Tibial artery (tissue), 4 donors: ENCODE measurements at regions not wholly inside any gene's neighbourhood (a gene's known extent, or its start where the extent isn't known, plus 50 kb on each side); places are given as distances from the start of the nearest gene placed in this dataset.
A peak's percentile ranks its signal among the peaks of the same experiment; 100 is the strongest.

ENCODE experiments used
- DNase-seq, 2 donors: peaks; one replicate each; pipeline ENCODE4 v3.0.0-alpha.2; 2019
- H3K27ac ChIP-seq, 2 donors: fragments of 200-600 bp; sonication (generic) in 1 of 2; 1 replicate in 1 of 2; 2 replicates in 1 of 2; pipeline ENCODE4 v1.5.1; 2018 to 2019; ENCODE audit warnings: mild to moderate bottlenecking in 1 of 2
- H3K27me3 ChIP-seq, 2 donors: fragments of 200-600 bp; sonication (generic) in 1 of 2; one replicate each; pipeline versions ENCODE4 v1.5.1 to v1.6.0; 2016 to 2019
- H3K36me3 ChIP-seq, 3 donors: fragments of 200-600 bp; sonication (generic) in 2 of 3; one replicate each; pipeline ENCODE4 v1.5.1; 2016 to 2019; ENCODE audit warnings: mild to moderate bottlenecking in 2 of 3
- H3K4me1 ChIP-seq, 4 donors: fragments of 200-600 bp; sonication (generic) in 2 of 4; 1 replicate in 3 of 4; 2 replicates in 1 of 4; pipeline ENCODE4 v1.5.1; 2016 to 2019
- H3K4me3 ChIP-seq, 2 donors: fragments of 200-600 bp; sonication (generic) in 1 of 2; 1 replicate in 1 of 2; 2 replicates in 1 of 2; pipeline ENCODE4 v1.5.1; 2018 to 2019; ENCODE audit warnings: mild to moderate bottlenecking in 2 of 2
- H3K9me3 ChIP-seq, 3 donors: fragments of 200-600 bp; sonication (generic) in 1 of 3; one replicate each; pipeline ENCODE4 v1.5.1; 2016 to 2019
- intact Hi-C: fragments of 100-400 bp; cut with DNase I; formaldehyde crosslinking; loops from one replicate; pipeline ENCODE4 v1.15.0; 2023; ENCODE audit warnings: low total_unique reads
- TF ChIP-seq, protein P1 (sequence below), 2 experiments: fragments of 200-600 bp in 1 of 2; fragments of 450-650 bp in 1 of 2; IDR thresholded peaks; one replicate each; pipeline ENCODE4 v1.5.1; 2017 to 2019; ENCODE audit warnings: antibody characterized with exemption in 2 of 2, mild to moderate bottlenecking in 1 of 2, moderate library complexity in 1 of 2

DNA sequence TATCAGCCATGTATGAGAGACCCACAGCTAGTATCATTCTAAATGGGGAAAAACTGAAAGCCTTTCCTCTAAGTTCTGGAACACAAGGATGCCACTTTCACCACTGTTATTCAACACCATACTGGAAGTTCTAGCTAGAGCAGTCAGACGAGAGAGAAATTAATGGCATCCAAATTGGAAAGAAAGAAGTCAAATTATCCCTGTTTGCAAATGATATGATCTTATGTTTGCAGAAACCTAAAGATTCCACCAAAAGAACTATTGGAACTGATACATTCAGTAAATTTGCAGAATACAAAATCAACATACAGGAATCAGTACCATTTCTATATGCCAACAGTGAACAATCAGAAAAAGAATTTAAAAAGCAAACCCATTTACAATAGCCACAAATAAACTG, 226.0 kb downstream of the TRPC6 start:
- no peaks in the 10 kb centered on the region for H3K9me3 ChIP-seq
- no peaks in the 10 kb centered on the region for H3K4me1 ChIP-seq
- no peak overlapping the region for H3K4me3 ChIP-seq
- no peak overlapping the region for H3K27ac ChIP-seq
- no peak for DNase-seq
- intact Hi-C loops, result no loop called here
- TF ChIP-seq, protein P1, sequence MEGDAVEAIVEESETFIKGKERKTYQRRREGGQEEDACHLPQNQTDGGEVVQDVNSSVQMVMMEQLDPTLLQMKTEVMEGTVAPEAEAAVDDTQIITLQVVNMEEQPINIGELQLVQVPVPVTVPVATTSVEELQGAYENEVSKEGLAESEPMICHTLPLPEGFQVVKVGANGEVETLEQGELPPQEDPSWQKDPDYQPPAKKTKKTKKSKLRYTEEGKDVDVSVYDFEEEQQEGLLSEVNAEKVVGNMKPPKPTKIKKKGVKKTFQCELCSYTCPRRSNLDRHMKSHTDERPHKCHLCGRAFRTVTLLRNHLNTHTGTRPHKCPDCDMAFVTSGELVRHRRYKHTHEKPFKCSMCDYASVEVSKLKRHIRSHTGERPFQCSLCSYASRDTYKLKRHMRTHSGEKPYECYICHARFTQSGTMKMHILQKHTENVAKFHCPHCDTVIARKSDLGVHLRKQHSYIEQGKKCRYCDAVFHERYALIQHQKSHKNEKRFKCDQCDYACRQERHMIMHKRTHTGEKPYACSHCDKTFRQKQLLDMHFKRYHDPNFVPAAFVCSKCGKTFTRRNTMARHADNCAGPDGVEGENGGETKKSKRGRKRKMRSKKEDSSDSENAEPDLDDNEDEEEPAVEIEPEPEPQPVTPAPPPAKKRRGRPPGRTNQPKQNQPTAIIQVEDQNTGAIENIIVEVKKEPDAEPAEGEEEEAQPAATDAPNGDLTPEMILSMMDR (IDR thresholded peaks at IDR 0.05), result no peak
- no peaks in the 10 kb centered on the region for H3K36me3 ChIP-seq
- no peaks in the 10 kb centered on the region for H3K27me3 ChIP-seq

DNA sequence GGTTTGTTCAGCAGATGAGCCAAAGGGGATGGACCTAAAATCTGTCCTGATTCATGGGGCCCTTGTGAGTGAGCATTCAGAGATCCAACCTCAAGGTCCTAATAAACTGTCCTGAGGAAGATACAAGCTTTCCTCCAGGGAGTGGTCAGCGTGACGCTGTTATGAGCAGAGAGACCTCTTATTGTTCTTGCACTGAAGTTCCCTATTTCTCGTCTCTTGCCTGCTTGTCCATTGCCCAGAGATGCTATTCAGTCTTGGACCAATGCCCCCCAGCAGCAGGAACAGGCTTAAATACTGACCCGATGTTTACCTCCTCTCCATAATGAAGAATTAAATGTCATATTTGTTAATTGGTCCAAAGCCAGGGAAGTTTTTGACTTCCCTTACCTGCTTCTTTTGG, 225.2 kb upstream of the PGR start:
- intact Hi-C loops, result no loop called here
- H3K27ac ChIP-seq, result no peak overlapping the region
- H3K27me3 ChIP-seq, result no peaks in the 10 kb centered on the region
- H3K9me3 ChIP-seq, result no peaks in the 10 kb centered on the region
- no peaks in the 10 kb centered on the region for H3K36me3 ChIP-seq
- TF ChIP-seq, protein P1 (IDR thresholded peaks at IDR 0.05), result no peak
- no peaks in the 10 kb centered on the region for H3K4me1 ChIP-seq
- no peak for DNase-seq
- no peak overlapping the region for H3K4me3 ChIP-seq

DNA sequence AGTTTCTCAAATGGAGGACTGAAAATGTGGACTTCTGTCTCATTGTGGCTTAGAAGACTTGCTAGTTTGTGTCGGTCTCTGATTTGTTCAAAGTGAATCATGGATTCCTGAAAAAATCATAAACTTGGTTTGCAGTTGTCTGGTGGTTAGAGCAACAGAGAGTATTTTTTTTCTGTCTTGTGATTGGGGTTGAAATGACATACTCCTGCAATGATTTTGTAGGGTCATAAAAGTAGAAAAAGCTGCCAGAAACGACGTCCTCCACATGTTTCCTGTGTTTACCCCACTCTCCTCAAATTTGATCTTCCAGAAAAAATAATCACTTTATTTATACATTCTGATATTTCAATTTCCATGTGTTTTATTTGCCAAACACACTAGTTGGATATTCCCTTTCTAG, 219.2 kb upstream of the PGR start:
- Histone ChIP-seq H3K36me3 (no peaks in the 10 kb centered on the region), H3K9me3 (no peaks in the 10 kb centered on the region), H3K27ac (no peak overlapping the region), H3K27me3 (no peaks in the 10 kb centered on the region), H3K4me3 (no peak overlapping the region), H3K4me1 (peaks cover 0 to 23% (median 12%) of the 10 kb centered on the region in 4 donors)
- TF ChIP-seq, protein P1 (IDR thresholded peaks at IDR 0.05), result no peak
- intact Hi-C loops, result no loop called here
- no peak for DNase-seq

DNA sequence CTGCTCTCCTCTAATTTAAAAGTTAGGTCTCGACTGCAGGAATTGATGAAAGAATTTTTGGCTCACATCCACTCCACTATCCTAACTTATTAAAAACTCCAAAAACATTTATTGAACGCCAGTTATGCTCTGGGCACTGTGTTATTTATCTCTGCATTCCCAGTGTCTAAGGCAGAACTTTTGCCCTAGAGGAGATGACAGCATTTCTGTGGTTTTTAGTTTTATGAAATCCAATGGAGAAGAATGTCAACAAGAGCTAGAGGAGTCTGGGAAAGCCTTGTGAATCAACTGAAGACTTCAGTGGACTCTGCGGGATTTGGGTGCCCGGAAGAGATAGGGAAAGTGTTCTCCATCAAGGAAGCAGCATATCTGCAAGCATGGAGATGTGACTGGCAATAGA, 217.0 kb upstream of the PGR start:
- peaks cover 0 to 30% (median 12%) of the 10 kb centered on the region in 4 donors for H3K4me1 ChIP-seq
- peak overlapping the region; percentile 16 to 34 for H3K27ac ChIP-seq
- TF ChIP-seq, protein P1 (IDR thresholded peaks at IDR 0.05), result no peak
- intact Hi-C loops, result no loop called here
- H3K4me3 ChIP-seq, result no peak overlapping the region
- H3K36me3 ChIP-seq, result no peaks in the 10 kb centered on the region
- H3K9me3 ChIP-seq, result no peaks in the 10 kb centered on the region
- H3K27me3 ChIP-seq, result no peaks in the 10 kb centered on the region
- no peak for DNase-seq

DNA sequence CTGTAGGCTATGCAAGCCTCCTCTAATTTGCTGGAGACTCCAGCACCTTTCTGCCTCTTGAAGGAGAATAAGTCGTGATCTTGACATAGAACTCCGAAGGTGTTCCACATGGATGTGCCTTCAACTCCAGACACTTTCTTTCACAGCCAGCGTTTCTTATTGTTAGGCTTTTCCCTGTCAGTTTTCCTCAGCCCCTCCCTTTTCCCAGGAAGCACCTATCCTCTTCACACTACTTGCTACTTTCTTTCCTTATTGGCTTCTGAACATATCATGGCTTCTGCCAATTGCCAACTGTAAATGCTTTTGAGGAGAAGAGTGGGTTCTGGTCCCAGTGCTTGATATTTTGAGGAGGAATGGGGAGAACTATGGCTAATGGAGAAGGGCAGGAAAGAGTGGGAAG, 216.3 kb upstream of the PGR start:
- DNase-seq, result no peak
- Histone ChIP-seq H3K4me3 (no peak overlapping the region), H3K4me1 (peaks cover 0 to 37% (median 12%) of the 10 kb centered on the region in 4 donors), H3K27me3 (no peaks in the 10 kb centered on the region), H3K36me3 (no peaks in the 10 kb centered on the region), H3K9me3 (no peaks in the 10 kb centered on the region), H3K27ac (no peak overlapping the region)
- intact Hi-C loops, result no loop called here
- TF ChIP-seq, protein P1 (IDR thresholded peaks at IDR 0.05), result no peak

DNA sequence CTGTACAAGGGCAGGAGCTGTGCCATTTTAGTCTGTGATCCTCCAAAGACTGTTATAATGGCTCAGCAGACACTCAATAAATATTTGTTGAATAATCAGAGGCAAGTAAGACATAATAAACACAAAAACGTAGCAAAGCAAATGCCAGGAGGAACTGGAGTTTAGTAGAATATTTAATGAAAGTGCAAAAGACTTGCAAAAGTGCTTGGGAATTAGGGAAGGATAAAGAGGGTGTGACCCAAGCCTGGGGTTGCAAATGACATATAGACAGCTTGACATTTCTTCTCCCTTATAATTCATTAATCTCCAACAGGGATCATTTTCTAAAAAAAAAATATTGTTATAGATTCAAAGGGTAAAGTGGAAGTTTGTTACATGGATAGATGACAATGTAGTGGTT, 212.7 kb upstream of the PGR start:
- Histone ChIP-seq H3K27ac (peak overlapping the region in 1 of 2 donors; percentile 60), H3K9me3 (no peaks in the 10 kb centered on the region), H3K27me3 (no peaks in the 10 kb centered on the region), H3K4me1 (peaks cover 0 to 38% (median 13%) of the 10 kb centered on the region in 4 donors), H3K4me3 (no peak overlapping the region), H3K36me3 (no peaks in the 10 kb centered on the region)
- intact Hi-C loops, result no loop called here
- DNase-seq, result no peak
- TF ChIP-seq, protein P1 (IDR thresholded peaks at IDR 0.05), result no peak
